GM12878 (cell line): ENCODE measurements at regions not wholly inside any gene's neighbourhood (a gene's known extent, or its start where the extent isn't known, plus 50 kb on each side); places are given as distances from the start of the nearest gene placed in this dataset.

Experiments used
- ATAC-seq: fragments of 200-7000 bp; cut with Tn5 transposase; 3 replicates; pipeline ENCODE4 v1.9.1; 2020; ENCODE audit warnings: mild to moderate bottlenecking, moderate library complexity
- BruUV-seq: library from RNA; stranded (reverse); fragments of 400-500 nt; replicated peaks from 2 replicates; lab custom pipeline; 2021; lab: Mats Ljungman, UMichigan
- CTCF ChIA-PET: fragments of 300-600 bp; sonication (Branson Sonifier 250); formaldehyde crosslinking; extraction: SDS; loops from one replicate; lab custom pipeline; 2021; ENCODE audit warnings: inconsistent platforms; lab: Yijun Ruan, JAX
- POLR2A ChIA-PET: fragments of 350-600 bp; formaldehyde crosslinking; extraction: SDS; loops from one replicate; lab custom pipeline; 2021; ENCODE audit warnings: inconsistent platforms; lab: Charles Lee
- RAD21 ChIA-PET: fragments of 300-600 bp; sonication (Branson Sonifier 250); formaldehyde crosslinking; loops from one replicate; lab custom pipeline; 2023; ENCODE audit warnings: antibody characterized with exemption; ENCODE audit not compliant: unreplicated experiment; lab: Charles Lee
- SMC1A ChIA-PET: fragments of 300-600 bp; sonication (Branson Sonifier 250); formaldehyde crosslinking; loops from one replicate; lab custom pipeline; 2023; ENCODE audit not compliant: unreplicated experiment, uncharacterized antibody; lab: Charles Lee
- DNase-seq: peaks from one replicate; pipeline ENCODE4 v3.0.0-alpha.2; 2011; ENCODE audit warnings: low read depth, low spot score
- FAIRE-seq: peaks from 3 replicates; lab custom pipeline; 2011; peaks lifted over from hg19 to GRCh38; lab: Jason Lieb, UNC
- H2AFZ ChIP-seq: 2 replicates; pipeline ENCODE4 v1.6.0; 2011; ENCODE audit warnings: low read depth, low read length, control low read depth; ENCODE audit not compliant: control insufficient read depth
- H3K27ac ChIP-seq: 2 replicates; pipeline ENCODE4 v1.5.1; 2011; ENCODE audit warnings: control low read depth; ENCODE audit not compliant: control insufficient read depth, insufficient read depth
- H3K27me3 ChIP-seq, 2 experiments: replicated peaks in 1 of 2; 2 replicates each; pipeline versions ENCODE4 v1.6.0 to v1.6.1; 2011; ENCODE audit warnings: low read length in 1 of 2; ENCODE audit not compliant: control insufficient read depth in 2 of 2, insufficient read depth in 2 of 2
- H3K36me3 ChIP-seq, 2 experiments: 2 replicates each; pipeline ENCODE4 v1.5.1; 2011; ENCODE audit warnings: low read length in 1 of 2; ENCODE audit not compliant: control insufficient read depth in 2 of 2, insufficient read depth in 2 of 2
- H3K4me1 ChIP-seq: 2 replicates; pipeline ENCODE4 v1.6.1; 2011; ENCODE audit warnings: mild to moderate bottlenecking, low read length, moderate library complexity, mixed read lengths; ENCODE audit not compliant: control insufficient read depth, insufficient read depth
- H3K4me2 ChIP-seq: 2 replicates; pipeline ENCODE4 v1.6.0; 2011; ENCODE audit warnings: control low read depth; ENCODE audit not compliant: control insufficient read depth, insufficient read depth
- H3K4me3 ChIP-seq: fragments of 200-600 bp; sonication (generic); 2 replicates; pipeline ENCODE4 v1.5.1; 2016
- H3K79me2 ChIP-seq: 2 replicates; pipeline ENCODE4 v1.6.0; 2011; ENCODE audit warnings: low read length; ENCODE audit not compliant: control insufficient read depth, insufficient read depth
- H3K9ac ChIP-seq: 2 replicates; pipeline ENCODE4 v1.8.0; 2011; ENCODE audit warnings: low read length, control low read depth, mixed read lengths; ENCODE audit not compliant: control insufficient read depth, insufficient read depth
- H3K9me3 ChIP-seq: replicated peaks from 3 replicates; pipeline ENCODE4 v1.5.1; 2011; ENCODE audit warnings: mild to moderate bottlenecking, low read length; ENCODE audit not compliant: control insufficient read depth, insufficient read depth
- H4K20me1 ChIP-seq: 2 replicates; pipeline ENCODE4 v1.6.0; 2011; ENCODE audit not compliant: control insufficient read depth, insufficient read depth
- BCL11A ChIP-seq: IDR thresholded peaks from 2 replicates; pipeline ENCODE4 v1.6.1; 2011; ENCODE audit warnings: low read depth, low read length
- IKZF2 ChIP-seq, 2 experiments: fragments of 450-650 bp; IDR thresholded peaks; 2 replicates each; pipeline ENCODE4 v1.6.1; 2017; ENCODE audit warnings: mild to moderate bottlenecking in 2 of 2, moderate library complexity in 2 of 2
- NFIC ChIP-seq: IDR thresholded peaks from 2 replicates; pipeline ENCODE4 v1.6.1; 2012; ENCODE audit warnings: low read depth, mild to moderate bottlenecking, inconsistent platforms, low read length, moderate library complexity
- WGBS: methylation state at CpG from one replicate; pipeline ENCODE4 v1.1.6; 2016; ENCODE audit warnings: low lambda C conversion rate; ENCODE audit not compliant: insufficient replicate concordance, insufficient coverage; ENCODE audit errors: missing lambda C conversion rate; 5-methylcytosine and 5-hydroxymethylcytosine counted together
- in situ Hi-C: fragments of 300-500 bp; cut with MboI; formaldehyde crosslinking; loops from 9 replicates; pipeline ENCODE4 v1.14.3; 2018; ENCODE audit warnings: mixed read lengths
- intact Hi-C: fragments of 100-400 bp; cut with micrococcal nuclease; formaldehyde crosslinking; loops from one replicate; pipeline ENCODE4 v1.14.2; 2022; ENCODE audit not compliant: unreplicated experiment
- TF ChIP-seq, protein P1 (sequence below): fragments of 450-650 bp; formaldehyde crosslinking; IDR thresholded peaks from 2 replicates; pipeline ENCODE4 v1.4.0; 2020; ENCODE audit warnings: mild to moderate bottlenecking, moderate library complexity

DNA sequence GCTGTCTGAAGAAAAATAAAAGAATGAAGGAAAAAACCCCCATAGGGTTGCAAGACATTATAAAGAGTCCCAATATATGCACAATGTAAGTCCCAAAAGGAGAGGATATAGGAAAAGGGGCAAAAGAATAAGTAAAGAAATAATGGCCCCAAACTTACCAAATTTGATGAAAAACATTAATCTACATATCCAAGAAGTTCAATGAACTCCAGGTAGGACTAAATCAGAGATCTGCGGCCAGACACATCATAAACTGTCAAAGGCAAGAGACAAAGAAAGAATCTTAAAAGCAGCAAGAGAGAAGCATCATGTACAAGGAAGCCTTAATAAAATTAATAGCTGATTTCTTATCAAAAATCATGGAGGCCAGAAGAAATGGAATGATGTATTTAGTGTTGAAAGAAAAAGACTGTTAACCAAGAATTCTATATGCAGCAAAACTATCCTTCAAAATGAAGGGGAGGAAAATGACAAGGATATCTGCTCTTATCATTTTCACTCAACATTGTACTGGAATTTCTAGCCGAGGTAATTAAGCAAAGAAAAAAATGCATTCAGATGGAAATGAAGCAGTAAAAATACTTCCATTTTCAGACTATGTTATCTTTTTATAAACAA lies 95.7 kb upstream of the GLI3 start:
- intact Hi-C loops: no loop called here
- RAD21 ChIA-PET: no interaction called here
- no peak for ATAC-seq
- H2AFZ ChIP-seq: no peak overlapping the region
- FAIRE-seq: no peak
- TF ChIP-seq IKZF2 (IDR thresholded peaks at IDR 0.05): no peak
- TF ChIP-seq, all 136 proteins: peak for 0
- Histone ChIP-seq H3K27ac (no peak overlapping the region), H3K79me2 (no peaks in the 10 kb centered on the region), H3K4me3 (no peak overlapping the region), H3K36me3 (no peaks in the 10 kb centered on the region), H3K9me3 (no peaks in the 10 kb centered on the region; the same call in 2 of the 3 replicates), H3K27me3 (no peaks in the 10 kb centered on the region), H3K4me1 (no peaks in the 10 kb centered on the region), H3K9ac (no peak overlapping the region), H3K4me2 (no peak overlapping the region), H4K20me1 (no peaks in the 10 kb centered on the region)
- 0% methylated on average over 2 of the region's 2 CpGs for WGBS
- no TSS peak for BruUV-seq
- ChIA-PET POLR2A (no interaction called here), SMC1A (no interaction called here), CTCF (no interaction called here)
- in situ Hi-C loops: no loop called here
- DNase-seq: no peak

DNA sequence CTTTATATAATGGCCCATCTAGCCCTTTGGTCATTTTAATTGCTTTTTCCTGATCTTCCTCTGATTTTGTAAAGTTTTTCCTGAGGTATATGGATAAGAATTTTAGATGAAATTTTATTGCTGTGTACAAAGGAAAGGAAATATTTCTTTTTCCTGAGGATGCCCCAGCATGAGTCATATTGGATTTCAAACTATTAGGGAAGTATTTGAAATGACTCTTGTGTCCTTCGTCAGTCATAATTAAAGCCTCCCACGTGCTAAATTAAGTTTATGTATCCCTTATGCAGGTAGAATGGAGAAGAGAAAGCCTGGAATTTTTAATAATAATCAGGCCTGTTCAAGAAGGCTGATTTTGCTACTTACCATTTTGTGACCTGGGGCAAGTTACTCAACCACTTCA lies 82.6 kb upstream of the GLI3 start:
- ChIA-PET RAD21 (no interaction called here), SMC1A (no interaction called here), CTCF (no interaction called here), POLR2A (no interaction called here)
- Histone ChIP-seq H4K20me1 (no peaks in the 10 kb centered on the region), H3K4me3 (no peak overlapping the region), H3K9me3 (no peaks in the 10 kb centered on the region), H3K36me3 (no peaks in the 10 kb centered on the region), H3K4me2 (no peak overlapping the region), H3K79me2 (no peaks in the 10 kb centered on the region), H2AFZ (no peak overlapping the region), H3K9ac (no peak overlapping the region), H3K4me1 (no peaks in the 10 kb centered on the region), H3K27me3 (no peaks in the 10 kb centered on the region; a peak in 1 of 4 replicates), H3K27ac (no peak overlapping the region)
- FAIRE-seq: no peak
- no TSS peak for BruUV-seq
- ATAC-seq: no peak
- intact Hi-C loops: no loop called here
- DNase-seq: no peak
- WGBS: 0% methylated on average over 2 of the region's 2 CpGs
- TF ChIP-seq, protein P1, sequence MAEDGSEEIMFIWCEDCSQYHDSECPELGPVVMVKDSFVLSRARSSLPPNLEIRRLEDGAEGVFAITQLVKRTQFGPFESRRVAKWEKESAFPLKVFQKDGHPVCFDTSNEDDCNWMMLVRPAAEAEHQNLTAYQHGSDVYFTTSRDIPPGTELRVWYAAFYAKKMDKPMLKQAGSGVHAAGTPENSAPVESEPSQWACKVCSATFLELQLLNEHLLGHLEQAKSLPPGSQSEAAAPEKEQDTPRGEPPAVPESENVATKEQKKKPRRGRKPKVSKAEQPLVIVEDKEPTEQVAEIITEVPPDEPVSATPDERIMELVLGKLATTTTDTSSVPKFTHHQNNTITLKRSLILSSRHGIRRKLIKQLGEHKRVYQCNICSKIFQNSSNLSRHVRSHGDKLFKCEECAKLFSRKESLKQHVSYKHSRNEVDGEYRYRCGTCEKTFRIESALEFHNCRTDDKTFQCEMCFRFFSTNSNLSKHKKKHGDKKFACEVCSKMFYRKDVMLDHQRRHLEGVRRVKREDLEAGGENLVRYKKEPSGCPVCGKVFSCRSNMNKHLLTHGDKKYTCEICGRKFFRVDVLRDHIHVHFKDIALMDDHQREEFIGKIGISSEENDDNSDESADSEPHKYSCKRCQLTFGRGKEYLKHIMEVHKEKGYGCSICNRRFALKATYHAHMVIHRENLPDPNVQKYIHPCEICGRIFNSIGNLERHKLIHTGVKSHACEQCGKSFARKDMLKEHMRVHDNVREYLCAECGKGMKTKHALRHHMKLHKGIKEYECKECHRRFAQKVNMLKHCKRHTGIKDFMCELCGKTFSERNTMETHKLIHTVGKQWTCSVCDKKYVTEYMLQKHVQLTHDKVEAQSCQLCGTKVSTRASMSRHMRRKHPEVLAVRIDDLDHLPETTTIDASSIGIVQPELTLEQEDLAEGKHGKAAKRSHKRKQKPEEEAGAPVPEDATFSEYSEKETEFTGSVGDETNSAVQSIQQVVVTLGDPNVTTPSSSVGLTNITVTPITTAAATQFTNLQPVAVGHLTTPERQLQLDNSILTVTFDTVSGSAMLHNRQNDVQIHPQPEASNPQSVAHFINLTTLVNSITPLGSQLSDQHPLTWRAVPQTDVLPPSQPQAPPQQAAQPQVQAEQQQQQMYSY (CRISPR knock-in tag): no peak
- TF ChIP-seq BCL11A (no peak), NFIC (no peak)
- in situ Hi-C loops: no loop called here
